Astrocyte (in vitro differentiated cells and primary cell): ENCODE measurements at regions not wholly inside any gene's neighbourhood (a gene's known extent, or its start where the extent isn't known, plus 50 kb on each side); places are given as distances from the start of the nearest gene placed in this dataset.

ENCODE experiments used
- DNase-seq: peaks from one replicate; pipeline ENCODE4 v3.0.0-alpha.2; 2010; ENCODE audit warnings: low read depth
- FAIRE-seq: peaks from 2 replicates; lab custom pipeline; 2011; peaks lifted over from hg19 to GRCh38; lab: Jason Lieb, UNC
- H2AFZ ChIP-seq: 2 replicates; pipeline ENCODE4 v1.6.0; 2012; ENCODE audit warnings: low read depth, low read length, inconsistent platforms
- H3K27ac ChIP-seq: 2 replicates; pipeline ENCODE4 v1.5.1; 2011; ENCODE audit warnings: low read depth, low read length, inconsistent platforms
- H3K27me3 ChIP-seq: 2 replicates; pipeline ENCODE4 v1.6.0; 2011; ENCODE audit warnings: low read length, inconsistent platforms; ENCODE audit not compliant: insufficient read depth
- H3K36me3 ChIP-seq: 2 replicates; pipeline ENCODE4 v1.5.1; 2011; ENCODE audit warnings: low read length, inconsistent platforms; ENCODE audit not compliant: insufficient read depth
- H3K4me1 ChIP-seq: 2 replicates; pipeline ENCODE4 v1.5.1; 2011; ENCODE audit warnings: low read length, inconsistent platforms; ENCODE audit not compliant: insufficient read depth
- H3K4me2 ChIP-seq: 2 replicates; pipeline ENCODE4 v1.6.0; 2012; ENCODE audit warnings: low read length, inconsistent platforms
- H3K4me3 ChIP-seq: 2 replicates; pipeline ENCODE4 v1.5.1; 2011; ENCODE audit warnings: low read depth, mild to moderate bottlenecking, low read length, inconsistent platforms; ENCODE audit not compliant: insufficient read depth
- H3K79me2 ChIP-seq: 2 replicates; pipeline ENCODE4 v1.6.0; 2012; ENCODE audit warnings: mild to moderate bottlenecking, low read length, inconsistent platforms; ENCODE audit not compliant: insufficient read depth
- H3K9ac ChIP-seq: 2 replicates; pipeline ENCODE4 v1.6.0; 2012; ENCODE audit warnings: mild to moderate bottlenecking, low read length, inconsistent platforms
- H3K9me3 ChIP-seq: 2 replicates; pipeline ENCODE4 v1.5.1; 2012; ENCODE audit warnings: low read depth, mild to moderate bottlenecking, low read length, inconsistent platforms; ENCODE audit not compliant: insufficient read depth
- H4K20me1 ChIP-seq: 2 replicates; pipeline ENCODE4 v1.6.0; 2012; ENCODE audit warnings: low read length, inconsistent platforms; ENCODE audit not compliant: insufficient read depth
- H3K27ac Mint-ChIP-seq: one replicate; pipeline ENCODE4 v1.8.0; 2021; ENCODE audit warnings: mild to moderate bottlenecking, mixed read lengths; ENCODE audit not compliant: unreplicated experiment
- H3K27me3 Mint-ChIP-seq: one replicate; pipeline ENCODE4 v1.8.0; 2021; ENCODE audit warnings: low read depth, mixed read lengths; ENCODE audit not compliant: unreplicated experiment
- H3K36me3 Mint-ChIP-seq: one replicate; pipeline ENCODE4 v1.8.0; 2021; ENCODE audit warnings: low read depth, mixed read lengths; ENCODE audit not compliant: unreplicated experiment
- H3K4me1 Mint-ChIP-seq: one replicate; pipeline ENCODE4 v1.8.0; 2021; ENCODE audit warnings: low read depth, mixed read lengths; ENCODE audit not compliant: unreplicated experiment
- H3K4me3 Mint-ChIP-seq: one replicate; pipeline ENCODE4 v1.8.0; 2021; ENCODE audit warnings: mild to moderate bottlenecking, moderate library complexity, mixed read lengths; ENCODE audit not compliant: unreplicated experiment
- H3K9me3 Mint-ChIP-seq: one replicate; pipeline ENCODE4 v1.8.0; 2021; ENCODE audit warnings: mild to moderate bottlenecking, mixed read lengths; ENCODE audit not compliant: unreplicated experiment
- EZH2 ChIP-seq: IDR thresholded peaks from 2 replicates; pipeline ENCODE4 v1.6.1; 2012; ENCODE audit warnings: mild to moderate bottlenecking, low read length, inconsistent platforms; ENCODE audit not compliant: insufficient read depth
- TF ChIP-seq, protein P1 (sequence below): IDR thresholded peaks from 2 replicates; pipeline ENCODE4 v1.5.1; 2011; ENCODE audit warnings: low read depth, mild to moderate bottlenecking, inconsistent platforms, low read length, moderate library complexity; ENCODE audit not compliant: insufficient read depth

DNA sequence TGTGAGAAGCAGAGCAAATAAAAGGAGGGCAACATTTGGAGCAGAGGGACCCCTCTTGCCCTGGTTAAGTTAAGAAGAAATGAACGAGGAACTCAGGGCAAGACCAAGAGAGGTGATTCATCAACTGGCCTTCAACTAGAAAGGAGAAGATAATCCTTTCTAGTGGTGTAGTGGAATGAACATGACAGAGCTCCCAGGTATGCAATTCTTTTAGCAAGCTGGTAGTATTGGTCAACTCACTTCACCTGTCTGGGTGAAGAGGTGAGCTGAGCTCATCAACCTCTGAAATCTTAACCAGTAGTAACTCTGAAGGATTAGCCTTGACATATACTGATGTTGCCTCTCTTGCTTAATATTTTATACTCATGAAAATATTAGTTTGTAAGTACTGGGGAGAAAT, 1024.7 kb upstream of the GOT2 start:
- Histone ChIP-seq H3K4me1 (no peaks in the 10 kb centered on the region), H4K20me1 (no peaks in the 10 kb centered on the region), H3K36me3 (no peaks in the 10 kb centered on the region), H3K27me3 (no peaks in the 10 kb centered on the region), H3K27ac (no peak overlapping the region), H2AFZ (no peak overlapping the region), H3K79me2 (no peaks in the 10 kb centered on the region), H3K4me3 (no peak overlapping the region), H3K4me2 (no peak overlapping the region), H3K9ac (no peak overlapping the region), H3K9me3 (no peaks in the 10 kb centered on the region)
- DNase-seq: peak; percentile 50
- Mint-ChIP-seq H3K27ac (no peak overlapping the region), H3K9me3 (peaks cover 11% of the 10 kb centered on the region), H3K36me3 (no peaks in the 10 kb centered on the region), H3K27me3 (no peaks in the 10 kb centered on the region), H3K4me3 (no peak overlapping the region), H3K4me1 (peaks cover 8% of the 10 kb centered on the region)
- no peak for FAIRE-seq
- TF ChIP-seq, protein P1, sequence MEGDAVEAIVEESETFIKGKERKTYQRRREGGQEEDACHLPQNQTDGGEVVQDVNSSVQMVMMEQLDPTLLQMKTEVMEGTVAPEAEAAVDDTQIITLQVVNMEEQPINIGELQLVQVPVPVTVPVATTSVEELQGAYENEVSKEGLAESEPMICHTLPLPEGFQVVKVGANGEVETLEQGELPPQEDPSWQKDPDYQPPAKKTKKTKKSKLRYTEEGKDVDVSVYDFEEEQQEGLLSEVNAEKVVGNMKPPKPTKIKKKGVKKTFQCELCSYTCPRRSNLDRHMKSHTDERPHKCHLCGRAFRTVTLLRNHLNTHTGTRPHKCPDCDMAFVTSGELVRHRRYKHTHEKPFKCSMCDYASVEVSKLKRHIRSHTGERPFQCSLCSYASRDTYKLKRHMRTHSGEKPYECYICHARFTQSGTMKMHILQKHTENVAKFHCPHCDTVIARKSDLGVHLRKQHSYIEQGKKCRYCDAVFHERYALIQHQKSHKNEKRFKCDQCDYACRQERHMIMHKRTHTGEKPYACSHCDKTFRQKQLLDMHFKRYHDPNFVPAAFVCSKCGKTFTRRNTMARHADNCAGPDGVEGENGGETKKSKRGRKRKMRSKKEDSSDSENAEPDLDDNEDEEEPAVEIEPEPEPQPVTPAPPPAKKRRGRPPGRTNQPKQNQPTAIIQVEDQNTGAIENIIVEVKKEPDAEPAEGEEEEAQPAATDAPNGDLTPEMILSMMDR: no peak
- no peak for TF ChIP-seq EZH2

DNA sequence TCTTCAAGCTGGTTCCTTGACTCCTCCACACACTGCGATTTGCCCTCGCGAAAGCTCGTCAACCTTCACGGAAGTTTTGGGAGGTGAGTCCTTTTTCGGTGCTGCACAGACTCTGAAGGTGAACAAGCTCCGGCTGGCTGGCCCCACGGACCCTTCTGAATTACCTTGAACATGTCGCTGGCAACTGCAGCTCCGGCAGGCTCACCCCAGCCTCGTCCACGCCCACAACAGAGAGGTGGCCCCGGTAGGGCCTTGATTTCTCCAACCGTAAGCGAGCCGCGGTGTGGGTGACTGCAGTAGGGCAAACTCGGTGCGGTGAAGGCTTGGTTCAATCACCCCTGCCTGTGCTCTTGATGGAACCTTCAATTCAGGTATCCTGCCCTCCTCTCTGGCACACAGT, 1020.7 kb upstream of the GOT2 start:
- Mint-ChIP-seq H3K27me3 (no peaks in the 10 kb centered on the region), H3K4me3 (no peak overlapping the region), H3K4me1 (peaks cover 8% of the 10 kb centered on the region), H3K27ac (no peak overlapping the region), H3K9me3 (no peaks in the 10 kb centered on the region), H3K36me3 (no peaks in the 10 kb centered on the region)
- FAIRE-seq (no peak), DNase-seq (no peak)
- H3K36me3 ChIP-seq: no peaks in the 10 kb centered on the region
- TF ChIP-seq EZH2: no peak
- TF ChIP-seq, protein P1: no peak
- H4K20me1 ChIP-seq: no peaks in the 10 kb centered on the region
- H3K27ac ChIP-seq: no peak overlapping the region
- H3K9me3 ChIP-seq: no peaks in the 10 kb centered on the region
- no peaks in the 10 kb centered on the region for H3K27me3 ChIP-seq
- H3K9ac ChIP-seq: no peak overlapping the region
- no peaks in the 10 kb centered on the region for H3K4me1 ChIP-seq
- no peaks in the 10 kb centered on the region for H3K79me2 ChIP-seq
- H3K4me2 ChIP-seq: no peak overlapping the region
- no peak overlapping the region for H2AFZ ChIP-seq
- H3K4me3 ChIP-seq: no peak overlapping the region

DNA sequence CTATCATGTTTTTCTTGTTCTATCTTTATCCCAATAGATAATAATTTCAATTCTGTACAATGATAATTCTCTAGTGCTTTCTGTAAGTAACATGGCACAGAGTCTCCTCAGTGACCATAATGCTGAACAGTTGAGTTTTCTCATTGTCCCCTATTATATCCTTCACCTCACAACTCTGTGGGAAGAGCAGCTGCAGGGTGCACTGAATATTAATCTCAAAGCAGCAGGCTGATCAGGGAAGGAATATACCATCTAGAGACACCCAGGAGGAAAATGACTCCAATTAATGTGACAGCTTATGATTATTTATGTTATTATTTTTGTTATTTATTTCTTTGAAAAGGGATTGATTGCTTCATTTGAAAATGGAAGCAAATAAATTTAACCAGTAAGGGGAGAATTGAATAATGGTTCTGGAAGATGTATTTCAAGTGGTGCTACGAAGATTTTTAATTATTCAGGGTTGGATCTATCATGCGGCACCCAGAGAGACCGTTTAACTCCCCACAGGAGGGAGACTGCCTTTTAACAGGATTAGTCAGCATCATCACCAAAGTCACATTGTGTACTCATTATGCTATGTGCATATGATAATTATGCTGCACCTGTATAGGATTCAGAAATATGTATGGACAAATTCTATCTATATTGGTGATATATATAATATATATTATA, 1015.7 kb upstream of the GOT2 start:
- H2AFZ ChIP-seq: no peak overlapping the region
- Mint-ChIP-seq H3K4me1 (peaks cover 1% of the 10 kb centered on the region), H3K9me3 (no peaks in the 10 kb centered on the region), H3K27me3 (no peaks in the 10 kb centered on the region), H3K36me3 (no peaks in the 10 kb centered on the region), H3K4me3 (no peak overlapping the region), H3K27ac (no peak overlapping the region)
- FAIRE-seq: no peak
- no peak overlapping the region for H3K27ac ChIP-seq
- no peaks in the 10 kb centered on the region for H3K9me3 ChIP-seq
- no peak for TF ChIP-seq EZH2
- TF ChIP-seq, protein P1: no peak
- H3K4me1 ChIP-seq: no peaks in the 10 kb centered on the region
- H3K27me3 ChIP-seq: no peaks in the 10 kb centered on the region
- no peak overlapping the region for H3K4me3 ChIP-seq
- no peaks in the 10 kb centered on the region for H3K79me2 ChIP-seq
- H4K20me1 ChIP-seq: no peaks in the 10 kb centered on the region
- no peak overlapping the region for H3K4me2 ChIP-seq
- no peak for DNase-seq
- no peaks in the 10 kb centered on the region for H3K36me3 ChIP-seq
- no peak overlapping the region for H3K9ac ChIP-seq
